ENCODE measurements at regions not wholly inside any gene's neighbourhood (a gene's known extent, or its start where the extent isn't known, plus 50 kb on each side); places are given as distances from the start of the nearest gene placed in this dataset.

DNA sequence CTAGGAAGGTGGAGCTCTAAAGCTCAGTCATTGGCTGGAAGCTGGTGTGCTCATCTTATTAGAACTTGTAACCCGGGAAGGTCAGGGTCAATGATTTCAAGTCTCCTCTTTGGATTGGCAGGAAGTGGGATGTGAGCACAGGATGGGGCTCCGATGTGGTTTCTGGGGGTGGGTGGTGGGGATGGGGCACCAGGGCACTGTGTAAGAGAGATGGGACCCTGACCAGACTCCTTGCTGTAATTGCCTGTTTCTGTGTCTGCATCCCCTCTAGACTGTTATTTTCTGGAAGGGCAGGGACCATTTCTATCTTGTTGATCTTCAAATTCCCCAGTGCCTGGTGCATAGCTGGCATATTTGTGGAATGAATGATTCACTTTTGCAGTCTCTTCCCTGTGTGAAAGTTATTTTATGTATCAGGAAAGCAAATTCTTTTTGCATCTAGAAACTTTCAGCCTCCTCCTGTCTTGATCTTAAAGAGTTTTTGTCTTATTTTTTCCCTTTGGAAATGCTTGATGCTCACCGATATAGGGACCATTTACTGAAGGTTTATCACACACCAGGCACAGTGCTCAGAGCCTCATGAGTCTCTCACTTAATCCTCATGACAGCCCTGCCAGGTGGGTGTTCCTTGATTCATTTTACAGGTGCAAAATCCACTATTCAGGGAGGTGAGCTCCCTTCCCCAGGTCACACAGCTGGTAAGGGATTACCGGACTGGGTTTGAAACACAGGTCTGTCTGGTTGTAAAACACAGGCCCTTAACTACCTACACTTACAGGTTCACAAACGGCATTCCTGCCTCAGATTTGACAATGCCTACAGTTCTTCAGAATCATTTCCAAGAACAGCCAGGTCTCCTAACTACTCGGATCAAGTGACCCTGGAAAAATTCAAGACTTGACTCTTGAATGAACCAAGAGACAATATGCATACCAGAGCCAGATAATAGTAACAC lies 86.9 kb upstream of the IGF1 start:
- DNase-seq, result peak; percentile 79
- H3K4me3 ChIP-seq (ENCODE audit: low read depth, low read length), result no peak overlapping the region
- no peaks in the 10 kb centered on the region for H3K36me3 ChIP-seq (replicated peaks)
- TF ChIP-seq, protein P1, sequence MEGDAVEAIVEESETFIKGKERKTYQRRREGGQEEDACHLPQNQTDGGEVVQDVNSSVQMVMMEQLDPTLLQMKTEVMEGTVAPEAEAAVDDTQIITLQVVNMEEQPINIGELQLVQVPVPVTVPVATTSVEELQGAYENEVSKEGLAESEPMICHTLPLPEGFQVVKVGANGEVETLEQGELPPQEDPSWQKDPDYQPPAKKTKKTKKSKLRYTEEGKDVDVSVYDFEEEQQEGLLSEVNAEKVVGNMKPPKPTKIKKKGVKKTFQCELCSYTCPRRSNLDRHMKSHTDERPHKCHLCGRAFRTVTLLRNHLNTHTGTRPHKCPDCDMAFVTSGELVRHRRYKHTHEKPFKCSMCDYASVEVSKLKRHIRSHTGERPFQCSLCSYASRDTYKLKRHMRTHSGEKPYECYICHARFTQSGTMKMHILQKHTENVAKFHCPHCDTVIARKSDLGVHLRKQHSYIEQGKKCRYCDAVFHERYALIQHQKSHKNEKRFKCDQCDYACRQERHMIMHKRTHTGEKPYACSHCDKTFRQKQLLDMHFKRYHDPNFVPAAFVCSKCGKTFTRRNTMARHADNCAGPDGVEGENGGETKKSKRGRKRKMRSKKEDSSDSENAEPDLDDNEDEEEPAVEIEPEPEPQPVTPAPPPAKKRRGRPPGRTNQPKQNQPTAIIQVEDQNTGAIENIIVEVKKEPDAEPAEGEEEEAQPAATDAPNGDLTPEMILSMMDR (IDR thresholded peaks at IDR 0.05; ENCODE audit: low read depth, low read length, missing control alignments), result no peak
- no peaks in the 10 kb centered on the region for H3K27me3 ChIP-seq (replicated peaks)
- peak overlapping the region; percentile 81 for H3K27ac ChIP-seq
- in situ Hi-C loops (cut with HindIII; ENCODE audit: low pct_ligation_motif_present, low sequenced_read_pairs), result no loop called here

DNA sequence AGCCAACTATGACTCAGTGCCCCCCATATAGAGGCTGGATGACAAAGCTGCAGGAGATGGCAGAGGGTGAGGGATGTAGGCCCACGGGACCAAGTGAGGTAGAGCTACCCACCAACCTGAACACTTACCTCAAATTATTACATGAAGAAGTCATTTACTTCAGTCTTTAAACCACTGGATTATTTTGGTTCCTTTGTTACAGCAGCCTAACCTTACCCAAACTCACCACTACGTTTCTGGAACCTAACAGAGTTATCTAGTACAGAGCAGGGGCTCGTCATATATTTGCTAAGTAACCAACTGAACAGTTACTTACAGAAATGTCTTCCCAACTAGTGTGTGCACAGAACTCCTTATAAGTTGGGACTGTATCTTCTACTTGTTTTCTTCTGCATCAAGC lies 85.2 kb upstream of the IGF1 start:
- in situ Hi-C loops (cut with HindIII; ENCODE audit: low pct_ligation_motif_present, low sequenced_read_pairs), result no loop called here
- no peak overlapping the region for H3K27ac ChIP-seq
- no peak for DNase-seq
- H3K27me3 ChIP-seq (replicated peaks), result no peaks in the 10 kb centered on the region
- no peak overlapping the region for H3K4me3 ChIP-seq (ENCODE audit: low read depth, low read length)
- no peaks in the 10 kb centered on the region for H3K36me3 ChIP-seq (replicated peaks)
- TF ChIP-seq, protein P1 (IDR thresholded peaks at IDR 0.05; ENCODE audit: low read depth, low read length, missing control alignments), result no peak

DNA sequence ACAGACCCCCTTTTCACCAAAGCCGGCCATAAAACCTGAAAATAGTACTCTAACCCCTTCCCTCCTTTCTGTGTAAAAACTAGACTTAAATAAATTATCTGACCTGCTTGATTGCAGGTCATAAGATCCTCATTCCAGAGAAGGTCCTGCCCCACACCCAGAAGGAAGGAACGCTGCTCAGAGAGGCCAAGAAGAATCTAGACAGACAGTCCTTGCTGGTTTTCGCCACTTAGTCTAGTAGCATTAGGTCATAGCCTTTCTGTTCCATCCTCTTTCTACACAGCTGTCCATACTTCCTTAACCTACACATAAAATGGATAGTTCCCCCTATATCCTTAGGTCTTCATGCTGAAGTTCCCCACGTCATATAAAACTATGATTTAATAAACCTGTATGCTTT lies 83.7 kb upstream of the IGF1 start:
- H3K36me3 ChIP-seq (replicated peaks), result no peaks in the 10 kb centered on the region
- H3K27ac ChIP-seq, result no peak overlapping the region
- in situ Hi-C loops (cut with HindIII; ENCODE audit: low pct_ligation_motif_present, low sequenced_read_pairs), result no loop called here

DNA sequence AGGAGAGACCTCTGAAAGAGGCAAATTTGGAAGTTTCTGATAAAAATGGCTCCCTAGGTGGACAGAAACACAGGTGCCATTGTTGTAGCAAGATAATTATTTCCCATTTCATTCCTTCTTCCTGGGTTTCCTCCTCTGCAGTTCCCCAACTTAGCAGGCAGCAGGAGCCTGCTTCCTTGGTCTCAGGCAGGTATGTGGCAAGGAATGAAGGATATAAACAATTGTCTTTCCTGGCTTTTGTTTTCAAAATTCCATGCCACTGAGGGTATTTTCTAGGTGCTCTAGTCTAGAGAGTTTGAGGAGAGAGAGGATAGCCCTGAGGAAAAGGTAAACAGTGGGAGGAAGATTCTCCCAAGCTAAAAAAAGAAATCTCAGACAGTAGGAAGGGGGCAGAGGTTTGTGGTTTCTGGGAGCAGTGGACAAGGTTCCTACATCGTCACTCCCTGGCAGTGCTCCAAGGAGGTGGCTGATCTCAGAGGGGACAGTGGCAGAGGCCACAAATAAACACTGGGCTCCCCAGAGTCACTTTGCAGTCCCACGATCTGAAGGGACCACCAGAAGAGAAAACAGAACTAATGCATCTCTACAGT lies 82.6 kb upstream of the IGF1 start:
- no peak overlapping the region for H3K4me3 ChIP-seq (ENCODE audit: low read depth, low read length)
- in situ Hi-C loops (cut with HindIII; ENCODE audit: low pct_ligation_motif_present, low sequenced_read_pairs), result no loop called here
- no peaks in the 10 kb centered on the region for H3K27me3 ChIP-seq (replicated peaks)
- H3K27ac ChIP-seq, result no peak overlapping the region
- DNase-seq, result no peak
- TF ChIP-seq, protein P1 (IDR thresholded peaks at IDR 0.05; ENCODE audit: low read depth, low read length, missing control alignments), result no peak
- H3K36me3 ChIP-seq (replicated peaks), result no peaks in the 10 kb centered on the region

More for the DNA sequence above, 83.7 kb upstream of the IGF1 start:
- no peak overlapping the region for H3K4me3 ChIP-seq (ENCODE audit: low read depth, low read length)
- DNase-seq, result no peak
- TF ChIP-seq, protein P1 (IDR thresholded peaks at IDR 0.05; ENCODE audit: low read depth, low read length, missing control alignments), result no peak
- no peaks in the 10 kb centered on the region for H3K27me3 ChIP-seq (replicated peaks)

DNA sequence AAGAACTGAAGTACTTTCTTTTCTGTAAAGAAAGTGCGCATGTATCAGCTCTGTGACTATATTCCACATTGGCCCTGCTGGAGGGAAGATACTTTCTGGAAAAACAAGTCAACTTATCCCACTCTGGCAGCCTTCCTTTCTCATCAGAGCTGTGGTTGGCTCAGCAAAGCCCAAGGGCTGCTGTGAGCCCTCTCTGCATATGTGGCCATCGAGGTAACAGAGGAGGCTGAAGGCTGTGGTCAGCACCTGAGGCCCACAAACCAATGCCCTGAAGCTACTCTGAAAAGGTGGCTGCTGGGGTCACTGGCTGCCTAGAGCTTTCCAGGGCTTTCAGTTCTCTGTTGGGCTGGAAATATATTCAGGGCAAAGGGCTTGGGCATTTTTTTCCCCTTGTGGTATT lies 70.8 kb upstream of the IGF1 start:
- Histone ChIP-seq H3K36me3 (replicated peaks) (no peaks in the 10 kb centered on the region), H3K27ac (no peak overlapping the region), H3K27me3 (replicated peaks) (no peaks in the 10 kb centered on the region), H3K4me3 (ENCODE audit: low read depth, low read length) (no peak overlapping the region)
- in situ Hi-C loops (cut with HindIII; ENCODE audit: low pct_ligation_motif_present, low sequenced_read_pairs), result no loop called here
- no peak for DNase-seq
- TF ChIP-seq, protein P1 (IDR thresholded peaks at IDR 0.05; ENCODE audit: low read depth, low read length, missing control alignments), result no peak

All from brain microvascular endothelial cell (primary cell).